ENCODE measurements at regions not wholly inside any gene's neighbourhood (a gene's known extent, or its start where the extent isn't known, plus 50 kb on each side); places are given as distances from the start of the nearest gene placed in this dataset.

GRCh38 chr5:21672360-21672759 is 1180.8 kb downstream of the CDH12 start:
- TF ChIP-seq CTCF (conservative IDR thresholded peaks at IDR 0.05 in 1 of 2, IDR thresholded peaks at IDR 0.05 in 1 of 2; ENCODE audit: low read depth in 1 of 2, low read length in 2 of 2) (no peak), EZH2 (IDR thresholded peaks at IDR 0.05; ENCODE audit: low read length, missing control alignments) (no peak)

Data from fibroblast of lung (primary cell).